ENCODE measurements at regions not wholly inside any gene's neighbourhood (a gene's known extent, or its start where the extent isn't known, plus 50 kb on each side); places are given as distances from the start of the nearest gene placed in this dataset.

- no peak for TF ChIP-seq POLR2AphosphoS5 (IDR thresholded peaks at IDR 0.05; ENCODE audit: low read depth, low read length)
- TF ChIP-seq, protein P1, sequence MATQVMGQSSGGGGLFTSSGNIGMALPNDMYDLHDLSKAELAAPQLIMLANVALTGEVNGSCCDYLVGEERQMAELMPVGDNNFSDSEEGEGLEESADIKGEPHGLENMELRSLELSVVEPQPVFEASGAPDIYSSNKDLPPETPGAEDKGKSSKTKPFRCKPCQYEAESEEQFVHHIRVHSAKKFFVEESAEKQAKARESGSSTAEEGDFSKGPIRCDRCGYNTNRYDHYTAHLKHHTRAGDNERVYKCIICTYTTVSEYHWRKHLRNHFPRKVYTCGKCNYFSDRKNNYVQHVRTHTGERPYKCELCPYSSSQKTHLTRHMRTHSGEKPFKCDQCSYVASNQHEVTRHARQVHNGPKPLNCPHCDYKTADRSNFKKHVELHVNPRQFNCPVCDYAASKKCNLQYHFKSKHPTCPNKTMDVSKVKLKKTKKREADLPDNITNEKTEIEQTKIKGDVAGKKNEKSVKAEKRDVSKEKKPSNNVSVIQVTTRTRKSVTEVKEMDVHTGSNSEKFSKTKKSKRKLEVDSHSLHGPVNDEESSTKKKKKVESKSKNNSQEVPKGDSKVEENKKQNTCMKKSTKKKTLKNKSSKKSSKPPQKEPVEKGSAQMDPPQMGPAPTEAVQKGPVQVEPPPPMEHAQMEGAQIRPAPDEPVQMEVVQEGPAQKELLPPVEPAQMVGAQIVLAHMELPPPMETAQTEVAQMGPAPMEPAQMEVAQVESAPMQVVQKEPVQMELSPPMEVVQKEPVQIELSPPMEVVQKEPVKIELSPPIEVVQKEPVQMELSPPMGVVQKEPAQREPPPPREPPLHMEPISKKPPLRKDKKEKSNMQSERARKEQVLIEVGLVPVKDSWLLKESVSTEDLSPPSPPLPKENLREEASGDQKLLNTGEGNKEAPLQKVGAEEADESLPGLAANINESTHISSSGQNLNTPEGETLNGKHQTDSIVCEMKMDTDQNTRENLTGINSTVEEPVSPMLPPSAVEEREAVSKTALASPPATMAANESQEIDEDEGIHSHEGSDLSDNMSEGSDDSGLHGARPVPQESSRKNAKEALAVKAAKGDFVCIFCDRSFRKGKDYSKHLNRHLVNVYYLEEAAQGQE (IDR thresholded peaks at IDR 0.05; ENCODE audit: insufficient read depth in 1 of 2, low read depth in 2 of 2, low read length in 2 of 2) = no peak
- TF ChIP-seq SIN3A (IDR thresholded peaks at IDR 0.05; ENCODE audit: borderline replicate concordance, insufficient read depth, low read length) = no peak
- no peak for TF ChIP-seq TAF1 (IDR thresholded peaks at IDR 0.05; ENCODE audit: borderline replicate concordance, insufficient read depth, low read length)
Measured at GRCh38 chr3:188088948-188089685, 64.8 kb upstream of the LPP start.

All from PFSK-1 (cell line).